A172 (cell line): ENCODE measurements at regions not wholly inside any gene's neighbourhood (a gene's known extent, or its start where the extent isn't known, plus 50 kb on each side); places are given as distances from the start of the nearest gene placed in this dataset.

Experiments
- DNase-seq: peaks from one replicate; pipeline ENCODE4 v3.0.0-alpha.2; 2015; ENCODE audit warnings: low spot score

DNA sequence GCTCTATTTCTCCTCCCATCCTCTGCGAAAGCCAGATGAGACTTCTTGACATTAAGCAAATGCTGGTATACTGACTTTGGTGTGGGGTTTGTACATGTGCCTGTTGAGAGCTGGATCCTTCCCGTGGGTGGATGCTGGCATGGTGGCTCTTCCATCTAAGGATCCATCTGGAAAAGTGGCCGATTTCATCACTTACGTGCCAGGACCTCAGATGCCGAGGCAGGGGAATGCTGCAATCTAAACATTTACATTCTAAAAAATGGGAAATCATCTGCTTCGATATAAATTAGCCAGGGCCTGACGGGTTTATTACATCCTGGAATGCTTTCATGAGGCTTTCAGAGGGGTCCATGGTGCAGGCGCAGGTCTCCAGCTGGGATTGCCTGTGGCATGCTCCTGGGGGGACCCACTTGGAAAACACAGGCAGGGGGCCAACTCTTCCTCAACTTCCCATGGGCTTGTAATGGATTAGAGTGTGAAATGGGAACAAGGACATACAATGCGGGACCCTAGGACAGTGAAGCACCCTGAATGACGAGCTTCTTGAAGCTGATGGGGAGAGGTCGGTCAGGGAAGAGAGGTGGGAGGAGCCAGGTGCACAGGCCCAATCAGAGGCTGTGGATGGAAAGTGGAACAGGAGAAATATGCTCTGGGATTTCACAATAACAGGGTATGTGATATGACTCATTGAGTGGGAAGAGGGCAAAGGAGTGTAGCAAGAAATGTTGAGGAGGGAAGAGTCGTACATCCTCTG is 105.5 kb upstream of the PITX1 start:
- peak; percentile 91 for DNase-seq

DNA sequence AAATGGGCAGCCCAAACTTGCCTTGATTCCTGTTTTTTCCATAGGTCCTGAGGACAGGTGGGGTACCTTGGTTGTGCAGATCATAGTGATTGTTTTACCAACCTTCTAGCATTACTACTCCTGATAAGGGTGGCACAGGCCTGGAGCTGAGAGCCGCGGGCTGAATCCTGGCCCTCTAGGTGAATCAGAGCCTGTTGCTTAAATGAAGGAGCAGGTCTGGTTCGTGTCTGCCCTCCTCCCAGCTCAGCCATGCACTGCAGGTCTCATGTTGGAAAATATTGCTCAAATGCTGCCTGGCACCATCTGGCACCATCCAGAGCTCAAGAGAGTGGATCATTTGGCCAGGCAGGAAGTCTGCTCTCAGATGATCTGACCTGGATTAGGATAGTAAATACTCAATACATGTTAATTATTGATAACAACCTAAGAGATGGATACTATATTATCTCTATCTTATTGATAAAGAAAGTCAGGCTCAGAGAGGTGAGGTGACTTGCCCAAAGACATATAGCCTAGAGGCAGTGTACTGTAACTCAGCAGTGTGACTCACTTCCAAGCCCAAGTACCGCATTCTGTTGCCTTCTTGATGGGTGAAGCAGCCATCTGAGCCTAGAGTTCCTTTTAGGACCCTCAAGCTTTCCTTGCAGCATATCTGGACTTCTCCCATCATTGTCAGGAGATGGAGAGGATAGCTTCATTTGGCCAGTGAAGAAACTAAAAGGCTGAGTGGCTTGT is 104.3 kb upstream of the PITX1 start:
- DNase-seq, result no peak

DNA sequence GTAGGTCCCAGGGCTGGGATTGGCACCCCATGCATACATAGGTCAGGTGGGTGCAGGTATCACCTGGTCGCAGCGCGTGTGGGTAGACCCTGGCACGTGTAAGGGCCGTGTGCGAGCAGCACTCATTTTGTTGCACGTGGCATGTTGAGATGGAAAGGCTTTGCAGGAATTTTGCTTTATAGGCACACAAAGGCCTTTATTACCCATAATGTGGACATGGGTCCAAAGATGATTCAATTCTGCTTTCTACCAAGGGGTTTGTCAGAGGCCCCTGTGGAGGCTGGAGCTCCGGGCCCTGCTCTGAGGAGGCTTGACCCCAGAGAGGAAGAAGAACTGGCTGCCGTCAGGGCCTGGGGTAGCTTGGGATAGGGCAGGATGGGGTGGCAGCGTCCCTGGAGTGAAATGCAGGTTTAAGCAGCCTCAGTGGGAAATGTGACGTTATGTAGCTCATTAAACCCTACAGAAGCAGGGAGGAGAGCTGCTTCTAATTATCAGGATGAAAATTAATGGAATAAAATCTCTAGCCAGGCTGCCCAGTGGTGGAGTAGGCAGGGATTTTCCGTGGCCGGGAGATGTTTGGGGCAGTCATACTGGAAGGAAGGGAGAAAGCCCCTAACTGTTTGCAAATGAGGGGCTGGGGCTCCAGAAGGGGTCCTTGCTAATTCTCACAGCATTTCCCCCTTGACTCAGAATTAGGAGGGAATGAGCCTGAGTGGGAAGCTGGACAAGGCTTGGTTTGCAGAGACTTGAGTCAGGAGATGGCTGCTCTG is 103.3 kb upstream of the PITX1 start:
- no peak for DNase-seq

DNA sequence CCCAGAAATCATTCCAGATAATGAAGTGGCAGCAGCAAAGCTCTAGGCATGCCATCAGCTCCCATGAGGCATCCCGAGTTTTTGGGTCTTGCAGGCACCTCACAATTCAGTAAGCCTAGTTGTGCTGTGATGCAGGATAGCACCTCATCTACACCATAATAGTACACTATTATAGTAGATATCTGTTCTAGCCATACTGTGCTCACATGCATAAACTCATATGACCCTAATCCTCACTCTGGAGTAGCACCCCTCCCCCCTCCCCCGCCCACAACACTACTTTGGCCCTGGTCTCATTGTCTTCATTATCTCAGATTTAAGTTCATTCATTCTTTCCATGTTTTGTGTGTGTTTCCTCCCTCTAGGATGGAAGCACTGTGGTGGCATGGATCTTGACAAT is 102.5 kb upstream of the PITX1 start:
- DNase-seq, result no peak

DNA sequence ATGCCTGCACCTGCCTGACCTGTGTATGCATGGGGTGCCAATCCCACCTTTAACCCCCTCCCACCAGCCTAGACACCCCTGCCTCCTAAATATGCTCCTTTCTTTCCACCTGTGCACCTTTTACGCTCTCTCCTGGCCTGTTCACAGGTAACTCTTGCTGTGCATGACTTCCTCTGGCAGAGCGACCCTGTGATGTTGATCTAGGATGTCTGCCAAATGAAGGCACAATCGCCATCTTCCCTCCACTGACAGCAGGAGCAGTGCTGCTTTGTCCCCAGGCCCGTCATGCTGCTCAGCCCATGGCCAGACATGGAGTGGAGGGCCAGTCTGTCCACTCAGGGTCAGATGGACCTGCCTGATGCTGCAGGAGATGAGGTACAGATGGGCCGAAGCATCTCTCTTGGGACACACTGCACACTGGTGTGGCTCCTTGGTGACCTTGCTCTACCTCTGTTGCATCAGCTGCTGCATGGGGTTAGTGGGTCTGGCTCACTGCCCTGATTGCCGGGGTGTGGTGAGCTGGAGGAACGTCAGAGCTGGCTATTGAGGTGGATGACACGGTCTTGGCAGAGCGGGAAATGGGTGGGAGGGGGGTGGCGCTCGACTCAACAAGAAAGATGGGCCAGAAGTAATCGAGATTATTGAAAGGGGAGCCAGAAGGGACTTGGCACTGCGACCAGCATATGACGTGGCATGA is 101.7 kb upstream of the PITX1 start:
- peak; percentile 63 for DNase-seq

DNA sequence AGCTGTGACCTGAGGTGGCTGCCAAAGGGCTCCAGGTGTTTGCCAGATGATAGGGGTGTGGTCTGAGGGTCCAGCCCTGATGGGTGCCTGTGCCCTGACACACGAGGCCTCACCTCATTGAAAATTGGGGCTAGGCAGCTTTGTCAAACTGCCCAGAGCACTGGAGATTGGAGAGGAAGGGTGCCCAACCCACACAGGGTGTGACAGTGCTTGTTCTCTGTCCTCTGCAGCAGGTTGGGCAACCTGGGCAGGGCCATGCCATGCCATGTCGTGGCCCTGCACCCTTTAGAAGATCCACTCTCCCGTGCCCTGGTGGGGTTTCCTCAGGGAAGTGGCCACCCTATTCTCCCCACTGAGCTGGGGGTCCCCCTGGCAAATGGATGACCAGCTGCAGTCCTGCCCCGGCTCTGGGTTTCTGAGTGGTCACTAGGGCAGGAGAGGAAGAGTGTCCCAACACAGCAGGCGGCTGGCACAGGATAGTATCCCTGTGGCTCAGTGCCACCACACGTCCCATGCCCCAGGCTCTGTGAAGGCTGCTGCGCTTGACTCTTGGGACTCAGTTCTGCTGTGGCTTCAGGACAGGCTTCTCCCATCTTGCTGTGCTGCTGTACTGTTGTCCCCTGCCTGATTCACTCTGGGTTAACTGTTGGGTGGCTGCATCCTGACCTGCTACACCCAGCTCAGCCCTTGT is 100.8 kb upstream of the PITX1 start:
- DNase-seq, result no peak

DNA sequence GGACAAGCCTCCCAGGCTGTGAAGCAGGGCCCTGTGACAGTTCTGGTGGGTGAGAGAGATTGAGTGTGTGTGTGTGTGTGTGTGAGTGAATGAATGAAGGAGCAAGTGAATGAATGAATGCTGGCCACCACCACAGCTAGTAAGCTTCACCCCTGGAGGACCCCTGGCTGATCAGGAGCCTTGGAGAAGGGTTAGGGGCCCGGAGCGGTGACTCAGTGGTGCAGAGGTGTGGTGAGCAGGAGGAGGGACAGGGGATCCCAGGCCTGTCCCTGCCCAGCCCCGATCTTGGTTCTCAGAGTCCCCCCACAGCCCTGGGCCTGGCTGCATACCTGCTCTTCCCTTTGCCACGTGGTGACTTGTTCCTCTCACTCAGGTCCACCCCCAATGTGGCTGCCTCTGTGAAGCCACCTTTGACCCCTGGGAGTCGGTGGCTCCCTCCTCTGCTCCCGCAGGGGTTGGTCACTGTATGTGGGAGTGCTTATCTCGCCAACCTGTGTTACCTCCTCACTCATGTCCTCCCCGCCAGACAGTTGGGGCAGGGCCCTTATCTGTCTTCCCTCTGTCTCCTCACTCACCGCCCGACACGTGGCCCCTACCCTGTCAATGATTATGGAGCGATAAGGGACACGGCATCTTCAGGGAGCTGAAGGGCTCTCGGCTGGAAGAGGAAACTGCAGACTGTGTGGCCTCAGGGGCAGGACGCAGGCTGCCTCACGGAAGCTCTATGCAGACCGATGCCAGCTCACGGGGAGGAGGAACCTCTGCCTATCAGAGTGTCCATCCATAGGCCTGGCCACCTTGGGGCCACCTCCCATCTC is 99.9 kb upstream of the PITX1 start:
- DNase-seq, result no peak

DNA sequence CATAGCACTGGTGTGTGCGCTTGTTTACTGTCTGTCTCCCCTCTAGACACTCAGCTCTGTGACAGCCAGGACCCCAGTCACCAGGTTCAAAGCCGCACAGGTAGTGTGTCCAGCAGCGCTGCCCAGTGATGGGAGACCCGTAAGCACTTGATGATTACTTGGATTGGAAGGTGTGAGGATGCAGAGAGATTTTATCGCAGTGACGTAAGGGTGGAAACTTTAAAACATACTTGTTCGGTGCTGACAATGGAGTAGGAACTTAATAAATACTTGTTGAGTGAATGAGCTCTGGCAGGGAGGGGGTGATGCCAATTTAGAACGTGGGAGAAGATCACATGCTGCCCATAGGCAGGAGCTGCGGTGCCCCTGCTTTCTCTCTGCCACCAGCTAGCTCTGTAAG is 99.2 kb upstream of the PITX1 start:
- no peak for DNase-seq

DNA sequence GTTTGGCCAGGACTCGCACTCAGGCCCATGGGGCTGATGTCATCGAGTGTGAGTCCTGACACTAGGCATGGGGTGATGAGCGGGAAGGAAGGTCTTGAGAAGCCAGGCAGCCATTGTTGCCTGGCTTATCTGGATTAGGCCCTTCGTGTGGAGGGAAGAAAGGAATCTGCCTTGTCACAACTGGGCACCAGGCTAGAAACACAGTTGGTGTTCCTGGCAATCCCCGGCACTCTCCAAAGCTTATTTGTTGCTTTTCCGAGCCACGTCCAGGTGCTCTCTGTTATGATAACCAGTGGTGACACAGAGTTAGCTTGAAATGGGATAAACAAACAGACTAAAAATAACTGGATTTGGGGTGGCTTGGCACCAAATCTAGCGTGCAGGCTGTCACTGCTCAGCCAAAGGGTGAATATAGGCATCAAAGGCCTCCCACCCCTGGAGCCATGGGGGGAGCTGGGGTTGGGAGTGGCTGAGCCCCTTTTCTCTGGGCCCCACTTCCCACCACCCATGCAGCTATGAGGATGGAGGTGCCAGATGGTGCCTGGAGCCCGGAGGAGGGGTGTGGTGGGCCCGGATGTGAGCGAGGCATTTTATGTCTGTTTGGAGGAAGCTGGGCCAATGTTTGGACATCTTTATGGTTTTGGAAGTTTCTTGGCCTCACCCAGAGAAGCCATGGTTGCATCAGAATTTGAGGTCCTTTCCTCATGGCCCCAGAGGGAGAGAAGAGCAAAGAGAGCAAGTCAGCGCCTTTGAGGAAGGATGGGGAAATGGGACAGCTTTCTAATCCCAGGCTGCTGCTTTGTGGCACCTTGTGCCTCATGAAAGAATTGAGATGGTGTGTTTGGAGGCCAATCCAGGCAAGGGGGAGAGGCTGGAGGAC is 98.0 kb upstream of the PITX1 start:
- no peak for DNase-seq

DNA sequence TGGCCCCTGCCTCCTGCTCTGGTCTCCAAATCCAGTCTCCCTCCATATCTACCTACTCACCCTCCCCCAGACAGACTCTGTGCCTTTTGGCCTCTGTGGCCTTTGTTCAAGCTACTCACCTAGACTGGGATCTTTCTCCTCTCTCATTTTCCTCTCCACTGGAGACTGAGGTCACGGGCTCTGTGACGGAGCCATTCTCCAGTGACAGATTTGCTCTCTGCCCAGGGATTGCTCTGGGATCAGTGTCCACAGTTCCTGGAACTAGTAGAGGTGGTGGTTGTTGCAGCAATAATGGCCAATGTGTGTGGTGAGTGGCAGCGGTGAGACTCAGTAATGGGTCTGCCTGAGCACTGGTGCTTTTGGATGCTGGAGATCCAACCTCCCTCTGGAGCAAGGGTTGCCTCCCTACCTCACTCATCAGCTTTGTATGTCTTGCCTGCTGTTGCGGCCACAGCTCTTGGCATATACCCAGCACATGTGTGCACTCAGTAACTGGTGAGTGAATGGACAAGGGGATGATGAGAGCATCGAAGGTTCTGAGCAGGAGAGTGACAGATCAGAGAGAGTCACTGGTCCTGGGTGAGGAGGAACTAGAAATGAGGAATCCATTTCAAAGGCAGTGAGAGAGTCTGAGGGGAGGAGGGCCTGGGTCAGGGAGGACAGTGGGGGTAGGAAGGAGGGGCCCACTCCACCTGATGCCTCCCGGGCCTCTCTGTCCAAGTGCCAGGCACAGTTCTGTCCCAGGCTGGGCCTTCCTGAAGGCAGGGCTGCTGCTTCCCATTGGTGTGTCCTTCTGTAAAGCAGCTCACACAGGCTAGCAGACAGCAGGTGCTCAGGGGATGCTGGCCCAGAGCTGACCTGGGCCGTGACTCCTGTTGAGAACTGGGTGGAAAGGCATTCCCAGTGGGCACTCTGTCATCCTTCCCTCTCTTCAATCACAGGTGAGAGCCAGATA is 96.5 kb upstream of the PITX1 start:
- no peak for DNase-seq

DNA sequence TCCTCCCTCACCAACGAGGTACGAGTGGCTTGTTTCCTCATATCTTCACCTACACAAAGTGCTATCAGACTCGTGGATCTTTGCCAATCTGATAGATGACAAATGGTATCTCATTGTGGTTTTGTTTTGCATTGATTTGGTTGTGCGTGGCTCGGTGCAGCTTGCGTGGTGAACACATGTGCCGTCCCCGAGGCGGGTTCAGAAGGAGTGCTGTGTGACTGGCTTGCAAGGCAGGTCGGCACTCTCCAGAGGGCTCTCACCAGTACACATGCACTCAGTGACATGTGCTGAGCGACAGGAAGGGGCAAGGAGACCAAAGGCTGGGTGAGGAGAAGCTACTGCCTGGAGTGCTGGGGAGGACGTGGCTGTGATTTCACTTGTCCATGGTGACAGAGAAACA is 95.3 kb upstream of the PITX1 start:
- DNase-seq, result no peak

DNA sequence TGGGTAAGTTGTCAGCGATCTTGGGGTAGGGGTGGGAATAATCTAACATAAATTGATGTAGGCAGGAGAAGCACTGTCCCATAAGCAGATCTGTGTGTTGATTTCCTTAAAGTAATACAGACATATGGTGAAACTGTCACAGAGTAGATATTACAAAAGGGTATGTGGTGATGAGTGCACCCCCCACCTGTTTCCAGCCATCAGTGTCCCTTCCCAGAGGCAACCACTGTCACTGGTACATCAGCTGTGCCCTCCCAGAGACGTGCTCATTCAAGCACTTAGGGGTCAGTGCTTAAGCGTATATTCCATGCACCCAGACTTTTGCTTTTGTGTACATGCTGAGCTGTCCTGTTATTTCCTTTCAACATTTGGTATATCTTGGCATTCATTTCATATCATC is 94.3 kb upstream of the PITX1 start:
- no peak for DNase-seq

DNA sequence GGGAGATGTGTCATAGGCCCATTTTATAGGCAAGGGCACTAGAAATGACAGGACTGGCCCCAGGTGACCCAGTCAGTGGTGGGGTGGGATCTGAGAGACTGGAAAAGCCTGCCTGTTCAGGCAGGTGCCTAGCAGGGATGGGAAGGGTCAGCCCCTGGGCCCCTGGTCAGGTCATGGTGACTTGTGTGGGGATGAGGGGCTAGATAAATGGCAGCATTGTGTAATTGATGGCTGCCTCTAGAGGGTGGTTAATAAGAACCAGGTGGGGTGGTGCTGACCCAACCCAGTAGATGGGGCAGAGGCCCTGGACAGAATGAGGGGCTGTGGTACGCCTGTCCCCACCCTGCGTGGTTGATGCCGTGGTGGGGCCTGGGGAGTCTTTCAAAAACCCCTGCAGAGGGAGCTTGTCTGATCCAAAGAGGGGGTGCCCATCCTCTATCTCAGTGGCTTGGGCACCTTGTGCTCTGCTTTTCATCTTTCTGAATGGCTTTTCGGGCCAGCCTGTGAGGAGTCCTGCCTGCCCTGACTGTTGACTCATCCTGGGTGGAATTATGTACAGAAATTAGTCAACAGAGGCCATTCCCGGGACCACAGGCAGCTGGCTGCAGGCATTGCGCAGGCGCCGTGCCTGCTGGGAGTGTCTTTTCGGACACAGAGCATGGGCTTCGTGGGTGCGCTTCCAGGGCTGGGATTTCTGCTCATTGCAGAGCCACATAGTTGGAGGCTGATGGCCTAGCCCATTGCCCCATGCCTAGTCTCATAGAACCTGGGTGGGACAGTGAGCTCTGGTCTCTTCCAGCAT is 93.6 kb upstream of the PITX1 start:
- DNase-seq, result peak; percentile 92

DNA sequence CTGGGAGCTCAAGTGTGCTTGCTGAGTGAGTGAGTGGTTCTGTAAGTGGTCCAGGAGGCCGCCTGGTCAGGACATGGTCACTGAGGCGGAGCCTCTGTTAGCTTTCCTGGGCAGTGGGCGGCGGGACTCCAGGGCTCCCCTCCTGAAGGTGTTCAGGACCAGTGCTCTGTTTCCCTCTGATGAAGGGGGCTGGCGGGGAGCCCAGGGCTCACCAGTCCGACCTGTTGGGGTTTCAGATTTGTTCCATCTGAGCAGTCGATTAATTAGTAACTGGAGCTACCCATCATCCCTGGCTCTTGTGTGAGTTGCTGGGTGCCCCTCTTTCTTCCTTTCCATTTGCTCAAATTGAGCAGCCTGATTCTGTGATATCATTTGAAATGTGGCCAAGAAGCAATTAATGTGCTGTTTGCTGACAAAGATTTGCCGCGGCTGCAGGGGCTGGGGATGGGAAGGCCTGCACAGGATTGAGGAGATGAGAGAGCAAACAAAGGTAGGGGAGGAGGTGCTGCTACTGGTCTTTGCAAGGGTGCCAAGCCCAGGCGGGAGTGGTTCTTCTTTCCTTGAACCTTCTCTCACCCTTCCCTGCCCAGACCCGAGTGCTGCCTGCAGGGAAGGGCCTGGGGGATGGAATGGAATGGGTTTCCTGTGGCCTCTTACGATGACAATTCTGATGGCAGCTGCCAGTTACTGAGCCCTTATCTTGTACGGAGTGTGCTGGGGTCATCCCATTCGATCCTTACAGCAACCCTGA is 92.8 kb upstream of the PITX1 start:
- no peak for DNase-seq

DNA sequence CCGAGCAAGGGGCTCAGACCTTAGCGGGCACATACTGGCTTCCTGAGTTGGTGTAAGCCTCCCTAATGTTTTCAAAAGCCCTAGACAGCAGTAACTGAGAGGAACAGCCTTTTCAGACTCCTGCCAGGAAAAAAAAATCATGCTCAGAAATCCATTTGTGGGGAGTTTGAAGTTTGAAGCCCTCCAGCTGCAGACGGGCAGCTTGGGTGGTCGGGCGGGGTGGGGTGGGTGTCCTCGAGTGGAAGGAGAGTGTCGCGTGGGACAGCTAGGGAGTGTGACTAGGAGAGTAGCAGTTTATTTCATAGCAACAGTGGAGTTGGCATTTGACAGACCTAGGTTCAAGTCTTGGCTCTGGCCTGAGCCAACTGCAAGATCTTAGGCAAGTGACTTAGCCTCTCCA is 90.7 kb upstream of the PITX1 start:
- DNase-seq, result no peak

DNA sequence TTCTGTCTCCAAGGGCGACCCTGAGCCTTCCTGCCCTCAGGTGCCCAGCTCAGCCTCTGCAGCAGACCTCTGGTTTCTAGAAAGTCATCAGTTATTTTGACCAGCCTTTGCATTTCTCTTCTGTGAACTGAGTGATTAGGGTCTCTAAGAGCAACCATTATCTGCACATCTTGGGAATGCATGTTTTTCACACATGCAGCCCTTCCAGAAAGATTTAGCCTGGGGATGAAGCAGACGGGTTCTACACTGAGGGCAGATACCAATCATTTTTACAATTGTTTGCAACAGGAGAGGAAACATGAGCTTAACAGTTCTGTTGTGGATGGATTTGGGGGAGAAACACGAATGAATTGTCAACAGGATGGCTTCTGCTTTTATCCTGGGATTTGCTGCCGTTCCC is 90.1 kb upstream of the PITX1 start:
- DNase-seq, result no peak

DNA sequence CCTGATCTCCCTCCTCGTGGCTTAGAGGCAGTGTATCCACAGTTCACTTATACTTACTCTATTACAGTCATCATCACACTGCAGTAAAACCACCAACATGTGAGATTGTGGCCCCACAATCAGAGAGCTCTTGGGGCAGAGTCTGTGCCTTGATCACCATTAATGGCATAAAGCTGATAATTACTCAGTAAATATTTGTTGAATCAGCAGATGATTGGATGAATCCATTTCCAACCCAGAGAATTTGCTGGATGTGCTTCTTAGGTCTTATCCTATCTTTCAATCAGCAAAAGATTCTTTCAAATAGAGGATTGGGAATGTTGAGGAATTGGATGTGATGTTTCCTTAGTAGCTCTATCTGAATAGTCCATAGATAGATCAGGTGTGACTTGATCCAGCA is 88.8 kb upstream of the PITX1 start:
- DNase-seq, result no peak
